Mesenchymal stem cell (in vitro differentiated cells and primary cell): ENCODE measurements at regions not wholly inside any gene's neighbourhood (a gene's known extent, or its start where the extent isn't known, plus 50 kb on each side); places are given as distances from the start of the nearest gene placed in this dataset.

ENCODE experiments used
- DNase-seq: peaks from one replicate; pipeline ENCODE4 v3.0.0-alpha.2; 2013
- H2AFZ ChIP-seq: one replicate; pipeline ENCODE4 v1.6.1; 2013; ENCODE audit warnings: low read depth, mild to moderate bottlenecking, control low read depth, inconsistent platforms, low read length, moderate library complexity
- H2AK5ac ChIP-seq: 2 replicates; pipeline ENCODE4 v1.6.1; 2013; ENCODE audit warnings: low read length, moderate library complexity, mild to moderate bottlenecking, inconsistent platforms; ENCODE audit not compliant: severe bottlenecking
- H2BK120ac ChIP-seq: one replicate; pipeline ENCODE4 v1.6.1; 2013; ENCODE audit warnings: low read depth, mild to moderate bottlenecking, inconsistent platforms, low read length, moderate library complexity
- H2BK12ac ChIP-seq, 2 experiments: one replicate each; pipeline ENCODE4 v1.6.1; 2013; ENCODE audit warnings: inconsistent platforms in 2 of 2, low read length in 2 of 2, mild to moderate bottlenecking in 2 of 2, moderate library complexity in 2 of 2, control low read depth in 1 of 2
- H2BK15ac ChIP-seq: one replicate; pipeline ENCODE4 v1.6.1; 2013; ENCODE audit warnings: mild to moderate bottlenecking, low read depth, inconsistent platforms; ENCODE audit not compliant: poor library complexity, severe bottlenecking
- H2BK5ac ChIP-seq: 2 replicates; pipeline ENCODE4 v1.6.1; 2013; ENCODE audit warnings: low read depth, mild to moderate bottlenecking, low read length, control low read depth, inconsistent platforms; ENCODE audit not compliant: poor library complexity, severe bottlenecking
- H3K14ac ChIP-seq, 2 experiments: one replicate each; pipeline ENCODE4 v1.6.1; 2013; ENCODE audit warnings: inconsistent platforms in 2 of 2, low read length in 2 of 2, control low read depth in 1 of 2, mild to moderate bottlenecking in 1 of 2, moderate library complexity in 1 of 2
- H3K18ac ChIP-seq, 2 experiments: one replicate each; pipeline ENCODE4 v1.6.1; 2013; ENCODE audit warnings: inconsistent platforms in 2 of 2, low read length in 2 of 2, control low read depth in 1 of 2, low read depth in 1 of 2, mild to moderate bottlenecking in 1 of 2
- H3K23ac ChIP-seq, 2 experiments: one replicate each; pipeline ENCODE4 v1.6.1; 2013; ENCODE audit warnings: inconsistent platforms in 2 of 2, low read length in 2 of 2, mild to moderate bottlenecking in 2 of 2, moderate library complexity in 2 of 2, control low read depth in 1 of 2
- H3K27ac ChIP-seq: 2 replicates; pipeline ENCODE4 v1.5.1; 2013; ENCODE audit warnings: mild to moderate bottlenecking, moderate library complexity, low read length, control low read depth, inconsistent platforms; ENCODE audit not compliant: poor library complexity, severe bottlenecking
- H3K27me3 ChIP-seq, 2 experiments: 2 replicates each; pipeline versions ENCODE4 v1.6.1 to v1.7.0; 2013; ENCODE audit warnings: low read length in 2 of 2, mild to moderate bottlenecking in 2 of 2, moderate library complexity in 2 of 2, control low read depth in 1 of 2, inconsistent platforms in 1 of 2; ENCODE audit not compliant: control insufficient read depth in 1 of 2, insufficient read depth in 1 of 2
- H3K36me3 ChIP-seq, 2 experiments: 2 replicates each; pipeline versions ENCODE4 v1.6.1 to v1.7.0; 2013; ENCODE audit warnings: low read length in 2 of 2, control low read depth in 1 of 2, inconsistent platforms in 1 of 2, low read depth in 1 of 2, mild to moderate bottlenecking in 1 of 2; ENCODE audit not compliant: insufficient read depth in 2 of 2, control insufficient read depth in 1 of 2
- H3K4ac ChIP-seq, 2 experiments: one replicate each; pipeline ENCODE4 v1.6.1; 2013; ENCODE audit warnings: inconsistent platforms in 2 of 2, low read length in 2 of 2, mild to moderate bottlenecking in 2 of 2, moderate library complexity in 2 of 2, control low read depth in 1 of 2, low read depth in 1 of 2
- H3K4me1 ChIP-seq: 2 replicates; pipeline ENCODE4 v1.6.1; 2013; ENCODE audit warnings: low read depth, low read length, control low read depth; ENCODE audit not compliant: control insufficient read depth, insufficient read depth
- H3K4me2 ChIP-seq: 2 replicates; pipeline ENCODE4 v1.6.1; 2013; ENCODE audit warnings: low read length, mild to moderate bottlenecking, inconsistent platforms; ENCODE audit not compliant: poor library complexity, severe bottlenecking
- H3K4me3 ChIP-seq, 2 experiments: 2 replicates each; pipeline versions ENCODE4 v1.5.1 to v1.7.0; 2013; ENCODE audit warnings: low read length in 2 of 2, mild to moderate bottlenecking in 2 of 2, control low read depth in 1 of 2, low read depth in 1 of 2; ENCODE audit not compliant: insufficient read depth in 1 of 2
- H3K79me1 ChIP-seq: replicated peaks from 2 replicates; pipeline ENCODE4 v1.6.1; 2013; ENCODE audit warnings: mild to moderate bottlenecking, control low read depth, low read length, inconsistent platforms; ENCODE audit not compliant: poor library complexity, severe bottlenecking
- H3K9ac ChIP-seq: 2 replicates; pipeline ENCODE4 v1.7.0; 2013; ENCODE audit warnings: mild to moderate bottlenecking, low read length, moderate library complexity
- H3K9me3 ChIP-seq: 2 replicates; pipeline ENCODE4 v1.7.0; 2013; ENCODE audit warnings: mild to moderate bottlenecking, low read length; ENCODE audit not compliant: control insufficient read depth
- H4K8ac ChIP-seq: one replicate; pipeline ENCODE4 v1.6.1; 2013; ENCODE audit warnings: inconsistent platforms, mild to moderate bottlenecking, low read length, moderate library complexity
- H4K91ac ChIP-seq: one replicate; pipeline ENCODE4 v1.6.1; 2013; ENCODE audit warnings: mild to moderate bottlenecking, low read length, inconsistent platforms
- WGBS: methylation state at CpG from one replicate; pipeline ENCODE4 v1.1.7; 2013; ENCODE audit warnings: mixed read lengths; 5-methylcytosine and 5-hydroxymethylcytosine counted together

DNA sequence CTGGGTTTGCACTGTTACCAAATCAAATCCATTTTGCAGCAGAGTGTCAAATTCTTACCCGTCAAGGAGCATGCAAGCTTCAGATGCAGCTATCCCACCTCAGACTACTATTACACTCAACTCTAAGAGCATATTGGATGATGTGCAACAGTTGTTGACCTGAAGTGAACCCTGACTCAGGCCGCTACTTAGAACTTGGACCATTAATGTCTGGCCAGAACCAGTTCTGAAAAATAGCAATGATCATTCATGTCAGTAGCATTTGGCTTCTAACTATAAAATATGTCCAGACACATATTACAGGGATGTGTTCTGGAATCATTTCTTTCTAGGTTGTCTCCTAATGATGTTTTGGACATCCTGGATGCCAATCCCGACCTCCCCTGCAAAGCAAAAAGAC lies 135.5 kb upstream of the PKDCC start:
- Histone ChIP-seq H2BK120ac (no peak overlapping the region), H3K23ac (no peak overlapping the region), H3K36me3 (no peaks in the 10 kb centered on the region), H3K9me3 (no peaks in the 10 kb centered on the region), H2AK5ac (no peak overlapping the region), H3K4ac (no peak overlapping the region), H2AFZ (no peak overlapping the region), H3K27me3 (no peaks in the 10 kb centered on the region), H2BK15ac (no peak overlapping the region), H4K8ac (no peak overlapping the region), H3K14ac (no peak overlapping the region), H3K4me1 (peaks cover 13% of the 10 kb centered on the region), H3K27ac (no peak overlapping the region), H4K91ac (no peak overlapping the region), H3K9ac (no peak overlapping the region), H3K4me3 (no peak overlapping the region), H3K79me1 (no peaks in the 10 kb centered on the region), H2BK12ac (no peak overlapping the region), H2BK5ac (no peak overlapping the region), H3K4me2 (no peak overlapping the region), H3K18ac (no peak overlapping the region)
- 80% methylated on average over 3 of the region's 3 CpGs for WGBS
- no peak for DNase-seq

- no peak overlapping the region for H2BK5ac ChIP-seq
- H3K14ac ChIP-seq, result no peak overlapping the region
- no peaks in the 10 kb centered on the region for H3K79me1 ChIP-seq
- no peak overlapping the region for H2BK120ac ChIP-seq
- H3K9me3 ChIP-seq, result no peaks in the 10 kb centered on the region
- H3K4me1 ChIP-seq, result peaks cover 11% of the 10 kb centered on the region
- no peak overlapping the region for H3K9ac ChIP-seq
- no peak overlapping the region for H3K27ac ChIP-seq
- peak overlapping the region; percentile 55 for H2AK5ac ChIP-seq
- WGBS, result 97% methylated on average over 2 of the region's 2 CpGs
- H3K27me3 ChIP-seq, result no peaks in the 10 kb centered on the region
- no peaks in the 10 kb centered on the region for H3K36me3 ChIP-seq
- DNase-seq, result no peak
- H3K4me2 ChIP-seq, result no peak overlapping the region
- H2BK15ac ChIP-seq, result no peak overlapping the region
- H2AFZ ChIP-seq, result no peak overlapping the region
- no peak overlapping the region for H3K18ac ChIP-seq
- H2BK12ac ChIP-seq, result no peak overlapping the region
- no peak overlapping the region for H4K91ac ChIP-seq
- H4K8ac ChIP-seq, result no peak overlapping the region
- H3K4me3 ChIP-seq, result no peak overlapping the region
- H3K23ac ChIP-seq, result no peak overlapping the region
- H3K4ac ChIP-seq, result no peak overlapping the region
These were observed 135.0 kb upstream of the PKDCC start for GRCh38 chr2:41912776-41913175.

- Histone ChIP-seq H4K8ac (no peak overlapping the region), H2AK5ac (no peak overlapping the region), H3K23ac (no peak overlapping the region), H3K14ac (no peak overlapping the region), H3K4ac (no peak overlapping the region), H2BK5ac (no peak overlapping the region), H3K18ac (no peak overlapping the region), H4K91ac (no peak overlapping the region), H3K79me1 (no peaks in the 10 kb centered on the region), H3K4me1 (peaks cover 8% of the 10 kb centered on the region), H3K36me3 (no peaks in the 10 kb centered on the region), H3K4me3 (no peak overlapping the region), H3K9ac (no peak overlapping the region), H2BK15ac (no peak overlapping the region), H2BK12ac (no peak overlapping the region), H3K9me3 (no peaks in the 10 kb centered on the region), H3K27ac (no peak overlapping the region), H3K27me3 (no peaks in the 10 kb centered on the region), H2BK120ac (no peak overlapping the region), H2AFZ (no peak overlapping the region), H3K4me2 (no peak overlapping the region)
- no peak for DNase-seq
- WGBS, result 76% methylated on average over 8 of the region's 8 CpGs
These were observed 134.5 kb upstream of the PKDCC start for GRCh38 chr2:41913311-41913710.

GRCh38 chr2:41913921-41914609 lies 133.8 kb upstream of the PKDCC start:
- H3K9me3 ChIP-seq, result no peaks in the 10 kb centered on the region
- no peaks in the 10 kb centered on the region for H3K79me1 ChIP-seq
- no peak overlapping the region for H3K18ac ChIP-seq
- H2AK5ac ChIP-seq, result peak overlapping the region; percentile 49
- no peak overlapping the region for H3K23ac ChIP-seq
- H3K4me3 ChIP-seq, result no peak overlapping the region
- H3K14ac ChIP-seq, result no peak overlapping the region
- DNase-seq, result no peak
- H2BK12ac ChIP-seq, result no peak overlapping the region
- no peak overlapping the region for H4K8ac ChIP-seq
- no peak overlapping the region for H3K4ac ChIP-seq
- no peaks in the 10 kb centered on the region for H3K36me3 ChIP-seq
- H2AFZ ChIP-seq, result no peak overlapping the region
- no peak overlapping the region for H3K27ac ChIP-seq
- H3K9ac ChIP-seq, result no peak overlapping the region
- H4K91ac ChIP-seq, result no peak overlapping the region
- no peak overlapping the region for H2BK120ac ChIP-seq
- no peak overlapping the region for H2BK5ac ChIP-seq
- no peak overlapping the region for H2BK15ac ChIP-seq
- no peak overlapping the region for H3K4me2 ChIP-seq
- WGBS, result 86% methylated on average over 7 of the region's 7 CpGs
- H3K4me1 ChIP-seq, result peaks cover 8% of the 10 kb centered on the region
- no peaks in the 10 kb centered on the region for H3K27me3 ChIP-seq
